ENCODE measurements at regions not wholly inside any gene's neighbourhood (a gene's known extent, or its start where the extent isn't known, plus 50 kb on each side); places are given as distances from the start of the nearest gene placed in this dataset.

DNA sequence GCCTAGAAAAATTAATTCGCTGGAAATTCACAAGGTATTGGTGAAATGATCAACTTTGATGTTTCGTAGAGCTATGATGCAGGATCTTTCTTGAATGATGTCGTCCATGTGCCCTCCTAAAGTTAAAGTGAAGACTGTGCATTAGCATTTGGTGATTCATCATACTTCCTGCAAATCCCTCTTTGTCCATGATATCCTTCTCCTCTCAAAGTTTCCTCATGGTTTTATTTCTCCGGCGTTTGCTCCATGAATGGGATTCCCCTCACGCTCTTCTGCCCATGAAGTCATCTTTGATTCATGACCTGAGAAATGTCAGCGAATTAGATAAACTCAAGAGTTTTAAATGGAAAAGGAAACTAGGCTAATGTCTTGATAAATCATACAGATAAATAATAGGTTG is 372.7 kb downstream of the PSAT1 start:
- TF ChIP-seq, protein P1, sequence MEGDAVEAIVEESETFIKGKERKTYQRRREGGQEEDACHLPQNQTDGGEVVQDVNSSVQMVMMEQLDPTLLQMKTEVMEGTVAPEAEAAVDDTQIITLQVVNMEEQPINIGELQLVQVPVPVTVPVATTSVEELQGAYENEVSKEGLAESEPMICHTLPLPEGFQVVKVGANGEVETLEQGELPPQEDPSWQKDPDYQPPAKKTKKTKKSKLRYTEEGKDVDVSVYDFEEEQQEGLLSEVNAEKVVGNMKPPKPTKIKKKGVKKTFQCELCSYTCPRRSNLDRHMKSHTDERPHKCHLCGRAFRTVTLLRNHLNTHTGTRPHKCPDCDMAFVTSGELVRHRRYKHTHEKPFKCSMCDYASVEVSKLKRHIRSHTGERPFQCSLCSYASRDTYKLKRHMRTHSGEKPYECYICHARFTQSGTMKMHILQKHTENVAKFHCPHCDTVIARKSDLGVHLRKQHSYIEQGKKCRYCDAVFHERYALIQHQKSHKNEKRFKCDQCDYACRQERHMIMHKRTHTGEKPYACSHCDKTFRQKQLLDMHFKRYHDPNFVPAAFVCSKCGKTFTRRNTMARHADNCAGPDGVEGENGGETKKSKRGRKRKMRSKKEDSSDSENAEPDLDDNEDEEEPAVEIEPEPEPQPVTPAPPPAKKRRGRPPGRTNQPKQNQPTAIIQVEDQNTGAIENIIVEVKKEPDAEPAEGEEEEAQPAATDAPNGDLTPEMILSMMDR (IDR thresholded peaks at IDR 0.05; ENCODE audit: low read depth, low read length) = no peak
- TF ChIP-seq EZH2phosphoT487 (IDR thresholded peaks at IDR 0.05; ENCODE audit: low read depth) = no peak
